Endothelial cell of umbilical vein (primary cell): ENCODE measurements at regions not wholly inside any gene's neighbourhood (a gene's known extent, or its start where the extent isn't known, plus 50 kb on each side); places are given as distances from the start of the nearest gene placed in this dataset.

Experiments used
- BruUV-seq: library from RNA; stranded (reverse); fragments of 400-500 nt; replicated peaks from 2 replicates; lab custom pipeline; 2021; lab: Mats Ljungman, UMichigan
- CTCF ChIA-PET: fragments of 300-600, 350-600 bp; sonication (Branson Sonifier 250); formaldehyde crosslinking; loops from one replicate; lab custom pipeline; 2021; ENCODE audit warnings: antibody characterized with exemption, inconsistent platforms; lab: Charles Lee
- POLR2A ChIA-PET: fragments of 300-600, 350-600 bp; sonication (Branson Sonifier 250); formaldehyde crosslinking; loops from one replicate; lab custom pipeline; 2021; ENCODE audit warnings: antibody characterized with exemption, inconsistent platforms; lab: Charles Lee
- DNase-seq: peaks from one replicate; pipeline ENCODE4 v3.0.0-alpha.2; 2011; ENCODE audit warnings: low read depth, low spot score
- FAIRE-seq: peaks from 2 replicates; lab custom pipeline; 2011; peaks lifted over from hg19 to GRCh38; lab: Jason Lieb, UNC
- H2AFZ ChIP-seq: 2 replicates; pipeline ENCODE4 v1.6.0; 2012; ENCODE audit warnings: low read depth, low read length, control low read depth, inconsistent platforms
- H3K27ac ChIP-seq: 2 replicates; pipeline ENCODE4 v1.5.1; 2011; ENCODE audit warnings: low read depth, mild to moderate bottlenecking, control low read depth, low read length, moderate library complexity; ENCODE audit not compliant: insufficient read depth
- H3K27me3 ChIP-seq, 2 experiments: 2 replicates each; pipeline versions ENCODE4 v1.6.0 to v1.6.1; 2011; ENCODE audit warnings: low read length in 2 of 2, mixed read lengths in 1 of 2; ENCODE audit not compliant: control insufficient read depth in 2 of 2, insufficient read depth in 2 of 2
- H3K36me3 ChIP-seq, 2 experiments: 2 replicates in 1 of 2; 3 replicates in 1 of 2; pipeline ENCODE4 v1.5.1; 2011; ENCODE audit warnings: low read length in 2 of 2, mild to moderate bottlenecking in 1 of 2, moderate library complexity in 1 of 2; ENCODE audit not compliant: control insufficient read depth in 2 of 2, insufficient read depth in 2 of 2; ENCODE audit errors: extremely low read depth in 1 of 2
- H3K4me1 ChIP-seq: 3 replicates; pipeline ENCODE4 v1.5.1; 2011; ENCODE audit warnings: mild to moderate bottlenecking, low read length; ENCODE audit not compliant: control insufficient read depth, insufficient read depth; ENCODE audit errors: extremely low read depth
- H3K4me2 ChIP-seq: 2 replicates; pipeline ENCODE4 v1.6.1; 2011; ENCODE audit warnings: low read length, control low read depth, mixed read lengths; ENCODE audit not compliant: insufficient read depth
- H3K4me3 ChIP-seq, 3 experiments: fragments of 200-600 bp in 1 of 3; sonication (generic), shearing (Covaris generic) in 1 of 3; replicated peaks in 1 of 3; 2 replicates each; pipeline ENCODE4 v1.5.1; 2011 to 2016; ENCODE audit warnings: control low read depth in 3 of 3, low read length in 3 of 3, mild to moderate bottlenecking in 2 of 3, inconsistent platforms in 1 of 3, low read depth in 1 of 3, moderate library complexity in 1 of 3; ENCODE audit not compliant: insufficient read depth in 1 of 3
- H3K79me2 ChIP-seq: 2 replicates; pipeline ENCODE4 v1.6.0; 2012; ENCODE audit warnings: low read length, inconsistent platforms; ENCODE audit not compliant: control insufficient read depth, insufficient read depth
- H3K9ac ChIP-seq: replicated peaks from 2 replicates; pipeline ENCODE3; 2011; ENCODE audit warnings: low read length, control low read depth; ENCODE audit not compliant: insufficient read depth; ENCODE audit errors: extremely low read depth
- H3K9me1 ChIP-seq: replicated peaks from 3 replicates; pipeline ENCODE4 v1.6.0; 2011; ENCODE audit warnings: mild to moderate bottlenecking, low read length; ENCODE audit not compliant: control insufficient read depth, insufficient read depth; ENCODE audit errors: extremely low read depth
- H3K9me3 ChIP-seq: replicated peaks from 2 replicates; pipeline ENCODE4 v1.5.1; 2012; ENCODE audit warnings: low read length, inconsistent platforms; ENCODE audit not compliant: control insufficient read depth, insufficient read depth
- H4K20me1 ChIP-seq: replicated peaks from 2 replicates; pipeline ENCODE3; 2011; ENCODE audit warnings: mild to moderate bottlenecking, low read length; ENCODE audit not compliant: control insufficient read depth, insufficient read depth; ENCODE audit errors: extremely low read depth
- CTCF ChIP-seq, 2 donors: IDR thresholded peaks; 1 replicate in 1 of 2; 2 replicates in 1 of 2; pipeline ENCODE4 v1.5.1; 2011; ENCODE audit warnings: low read length in 2 of 2, mild to moderate bottlenecking in 2 of 2, moderate library complexity in 2 of 2, control low read depth in 1 of 2, inconsistent platforms in 1 of 2, low read depth in 1 of 2; ENCODE audit not compliant: insufficient read depth in 1 of 2; ENCODE audit errors: extremely low read depth in 1 of 2
- EZH2 ChIP-seq: IDR thresholded peaks from 2 replicates; pipeline ENCODE4 v1.6.1; 2012; ENCODE audit warnings: borderline replicate concordance, low read depth, mild to moderate bottlenecking, moderate library complexity, low read length, inconsistent platforms; ENCODE audit not compliant: severe bottlenecking
- FOS ChIP-seq: IDR thresholded peaks from 2 replicates; pipeline ENCODE4 v1.6.1; 2011; ENCODE audit warnings: mild to moderate bottlenecking, low read length, moderate library complexity, borderline replicate concordance; ENCODE audit not compliant: insufficient read depth
- GATA2 ChIP-seq: IDR thresholded peaks from 2 replicates; pipeline ENCODE4 v1.7.0; 2011; ENCODE audit warnings: low read depth, mild to moderate bottlenecking, moderate library complexity, mixed read lengths, low read length; ENCODE audit not compliant: insufficient read length, insufficient read depth
- JUN ChIP-seq: IDR thresholded peaks from 2 replicates; pipeline ENCODE4 v1.6.1; 2011; ENCODE audit warnings: borderline replicate concordance, low read depth; ENCODE audit not compliant: insufficient read length, insufficient read depth
- MAX ChIP-seq: IDR thresholded peaks from 2 replicates; pipeline ENCODE4 v1.6.1; 2011; ENCODE audit not compliant: insufficient read depth, insufficient read length
- MYC ChIP-seq: IDR thresholded peaks from one replicate; pipeline ENCODE4 v1.6.1; 2011; ENCODE audit warnings: mild to moderate bottlenecking, low read depth, low read length
- POLR2A ChIP-seq: IDR thresholded peaks from 2 replicates; pipeline ENCODE4 v1.6.1; 2012; ENCODE audit warnings: low read depth, mild to moderate bottlenecking, control low read depth, low read length
- POLR2AphosphoS5 ChIP-seq: IDR thresholded peaks from 2 replicates; pipeline ENCODE4 v1.6.1; 2012; ENCODE audit warnings: low read depth, mild to moderate bottlenecking, control low read depth, low read length, moderate library complexity; ENCODE audit not compliant: insufficient read depth
- dilution Hi-C: fragments of 300-500 bp; cut with MboI; formaldehyde crosslinking; loops from one replicate; pipeline ENCODE4 v1.15.0; 2019; ENCODE audit warnings: low sequenced_read_pairs; ENCODE audit not compliant: extremely low pct_ligation_motif_present
- intact Hi-C: fragments of 100-400 bp; cut with micrococcal nuclease; formaldehyde crosslinking; loops from one replicate; pipeline ENCODE4 v1.10.0; 2022

- H4K20me1 ChIP-seq = no peaks in the 10 kb centered on the region
- no peaks in the 10 kb centered on the region for H3K79me2 ChIP-seq
- no peak overlapping the region for H2AFZ ChIP-seq
- dilution Hi-C loops (no loop called here), intact Hi-C loops (no loop called here)
- TF ChIP-seq MAX (no peak), EZH2 (no peak), CTCF (IDR thresholded peaks at IDR 0.05; ENCODE audit: extremely low read depth in 1 of 2, insufficient read depth in 1 of 2, low read depth in 1 of 2, low read length in 2 of 2) (no peak), GATA2 (no peak), MYC (no peak), POLR2A (no peak), JUN (no peak), POLR2AphosphoS5 (no peak), FOS (no peak)
- ChIA-PET CTCF (interaction anchor here (0.9 kb wide), 1 partner anchor 13 kb away, joined by 3 read pairs; no protein-coding TSS in a partner anchor), POLR2A (no interaction called here)
- no peak overlapping the region for H3K27ac ChIP-seq
- H3K9ac ChIP-seq = no peak overlapping the region
- DNase-seq (no peak), FAIRE-seq (no peak)
- H3K9me1 ChIP-seq = no peaks in the 10 kb centered on the region
- peaks cover 4% of the 10 kb centered on the region for H3K4me1 ChIP-seq
- no peaks in the 10 kb centered on the region for H3K27me3 ChIP-seq
- no peaks in the 10 kb centered on the region for H3K9me3 ChIP-seq
- H3K4me2 ChIP-seq = no peak overlapping the region
- no peak overlapping the region for H3K4me3 ChIP-seq
- no TSS peak for BruUV-seq
- H3K36me3 ChIP-seq = no peaks in the 10 kb centered on the region
These were observed 679.3 kb upstream of the ALCAM start for GRCh38 chr3:104687362-104687761.
